ENCODE measurements at regions not wholly inside any gene's neighbourhood (a gene's known extent, or its start where the extent isn't known, plus 50 kb on each side); places are given as distances from the start of the nearest gene placed in this dataset.
"Not testable (repeated sequence)": the region's sequence is repeated elsewhere in the genome, so short reads cannot be mapped to it uniquely, and the experiment has no call there.

- not testable (repeated sequence) for TF ChIP-seq EZH2 (IDR thresholded peaks at IDR 0.05; ENCODE audit: insufficient read depth, poor library complexity, severe bottlenecking); EZH2phosphoT487 (IDR thresholded peaks at IDR 0.05; ENCODE audit: insufficient read depth, low read depth)
Measured at GRCh38 chr9:62896692-62897091, 1706.9 kb downstream of the SPATA31A7 start.
